Activated T-helper 2 cell treated with anti-CD3 and anti-CD28 coated beads, Interferon-gamma antibody, Interleukin-2, Interleukin-4, amounts not matched to agents 10 μg/mL and 5 μg/mL and 100 μg/mL, durations not matched to agents 14 hours and 24 hours and 36 hours (primary cell): ENCODE measurements at regions not wholly inside any gene's neighbourhood (a gene's known extent, or its start where the extent isn't known, plus 50 kb on each side); places are given as distances from the start of the nearest gene placed in this dataset.

ENCODE experiments used
- DNase-seq: peaks from one replicate; pipeline ENCODE4 v3.0.0; 2021; ENCODE audit warnings: low spot score
- H3K27ac Mint-ChIP-seq: one replicate; pipeline ENCODE4 v1.8.0; 2021; ENCODE audit warnings: mixed read lengths
- H3K27me3 Mint-ChIP-seq: one replicate; pipeline ENCODE4 v1.8.0; 2021; ENCODE audit warnings: low read depth, mixed read lengths
- H3K36me3 Mint-ChIP-seq: one replicate; pipeline ENCODE4 v1.8.0; 2021; ENCODE audit warnings: low read depth, mixed read lengths
- H3K4me1 Mint-ChIP-seq: one replicate; pipeline ENCODE4 v1.8.0; 2021; ENCODE audit warnings: low read depth, mixed read lengths
- H3K4me3 Mint-ChIP-seq: one replicate; pipeline ENCODE4 v1.8.0; 2021; ENCODE audit warnings: low read depth, mild to moderate bottlenecking, moderate library complexity, mixed read lengths
- H3K9me3 Mint-ChIP-seq: one replicate; pipeline ENCODE4 v1.8.0; 2021; ENCODE audit warnings: mixed read lengths
- intact Hi-C: fragments of 100-400 bp; cut with micrococcal nuclease; formaldehyde crosslinking; loops from one replicate; pipeline ENCODE4 v1.15.1; 2023

DNA sequence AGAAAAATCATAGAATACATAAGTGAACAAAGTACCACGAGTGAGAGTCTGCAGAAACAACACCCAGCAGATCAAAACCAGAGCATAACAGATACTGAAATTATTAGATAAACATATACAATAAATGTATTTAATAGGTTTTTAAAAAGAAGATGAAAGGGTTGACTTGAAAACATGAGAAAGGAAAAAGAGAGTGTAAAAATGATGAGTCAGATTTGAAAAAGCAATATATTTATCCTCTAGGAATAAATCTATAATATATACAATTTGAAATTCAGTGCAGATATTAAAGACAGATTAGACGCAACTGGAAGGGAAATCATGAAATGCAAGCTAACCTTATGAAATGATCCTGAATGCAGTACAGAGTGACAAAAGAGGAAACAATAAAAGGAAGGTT lies 170.2 kb upstream of the RUNX1 start:
- H3K4me3 Mint-ChIP-seq = no peak overlapping the region
- H3K36me3 Mint-ChIP-seq = peaks cover 6% of the 10 kb centered on the region
- H3K27ac Mint-ChIP-seq = no peak overlapping the region
- H3K4me1 Mint-ChIP-seq = peaks cover 45% of the 10 kb centered on the region
- intact Hi-C loops = no loop called here
- no peaks in the 10 kb centered on the region for H3K27me3 Mint-ChIP-seq
- H3K9me3 Mint-ChIP-seq = peaks cover 15% of the 10 kb centered on the region
- no peak for DNase-seq

DNA sequence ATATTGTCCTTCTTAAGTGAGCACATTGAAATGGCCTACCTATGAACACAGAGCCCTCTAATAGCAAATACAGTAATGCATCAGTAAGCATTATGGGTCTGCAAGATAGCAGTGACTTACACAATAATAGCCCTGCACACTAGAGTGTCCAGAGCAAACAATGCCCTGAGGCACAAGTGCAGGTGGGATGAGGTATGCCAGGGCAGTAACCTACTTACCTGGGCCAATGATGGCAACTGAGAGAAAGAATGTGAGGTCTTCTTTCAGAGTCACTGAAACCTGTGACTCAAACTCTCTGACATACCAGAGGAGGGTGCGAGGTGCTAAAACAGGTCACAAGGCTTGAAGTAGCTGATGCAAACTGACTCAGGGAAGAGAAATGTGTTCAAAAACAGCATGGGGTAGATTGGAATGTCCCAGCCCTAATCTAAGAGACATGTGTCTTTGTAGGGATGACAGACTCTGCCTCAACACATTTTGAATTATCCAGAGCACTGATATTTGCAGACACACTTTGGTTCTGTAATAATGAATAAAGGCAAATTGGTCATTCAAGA lies 168.5 kb upstream of the RUNX1 start:
- H3K27ac Mint-ChIP-seq = peak overlapping the region; percentile 21
- H3K4me3 Mint-ChIP-seq = no peak overlapping the region
- intact Hi-C loops = no loop called here
- H3K9me3 Mint-ChIP-seq = peaks cover 24% of the 10 kb centered on the region
- H3K4me1 Mint-ChIP-seq = peaks cover 35% of the 10 kb centered on the region
- H3K36me3 Mint-ChIP-seq = peaks cover 10% of the 10 kb centered on the region
- DNase-seq = no peak
- no peaks in the 10 kb centered on the region for H3K27me3 Mint-ChIP-seq

DNA sequence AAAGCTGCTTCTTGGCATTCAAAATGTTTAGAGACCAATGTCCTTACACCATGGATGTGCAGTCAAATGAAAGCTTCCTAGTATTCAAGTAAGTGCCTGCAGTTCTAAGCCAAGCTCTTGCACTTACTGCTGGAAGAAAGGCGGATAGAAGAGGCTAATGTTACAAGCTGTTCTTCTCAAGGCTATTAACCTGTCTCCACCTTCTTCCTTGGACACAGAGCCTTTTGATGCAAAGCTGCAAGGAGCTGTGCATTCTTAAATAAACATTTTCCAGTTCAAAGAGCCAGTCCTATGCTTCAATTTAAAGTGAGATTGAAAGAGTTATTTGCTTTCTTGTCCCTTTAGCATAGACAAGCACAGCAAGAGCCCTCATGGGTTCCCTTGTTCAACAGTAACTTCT lies 167.9 kb upstream of the RUNX1 start:
- H3K36me3 Mint-ChIP-seq = peaks cover 10% of the 10 kb centered on the region
- peaks cover 24% of the 10 kb centered on the region for H3K9me3 Mint-ChIP-seq
- no peak overlapping the region for H3K27ac Mint-ChIP-seq
- no peak for DNase-seq
- intact Hi-C loops = no loop called here
- H3K4me1 Mint-ChIP-seq = peaks cover 31% of the 10 kb centered on the region
- H3K4me3 Mint-ChIP-seq = no peak overlapping the region
- H3K27me3 Mint-ChIP-seq = no peaks in the 10 kb centered on the region

DNA sequence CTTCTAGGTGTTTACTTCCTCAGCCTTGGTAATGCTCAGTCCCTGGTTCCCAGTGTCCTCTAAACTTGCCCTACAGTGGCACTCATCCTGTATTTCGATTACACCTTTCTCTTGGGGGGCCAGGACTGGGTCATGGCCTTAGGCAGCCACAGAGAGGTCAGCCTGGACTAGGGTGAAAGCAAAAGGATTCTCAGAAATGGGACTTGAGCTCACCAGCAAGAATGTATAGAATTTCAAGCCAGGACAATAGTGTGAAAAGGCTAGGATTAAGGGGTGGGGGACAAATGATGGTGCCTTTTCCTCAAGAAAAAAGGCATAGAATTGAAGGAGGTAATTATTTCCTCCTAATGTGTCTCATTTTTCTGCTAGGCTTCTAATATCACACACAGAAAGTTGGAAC lies 166.8 kb upstream of the RUNX1 start:
- intact Hi-C loops = no loop called here
- H3K27ac Mint-ChIP-seq = no peak overlapping the region
- H3K36me3 Mint-ChIP-seq = peaks cover 10% of the 10 kb centered on the region
- peaks cover 25% of the 10 kb centered on the region for H3K9me3 Mint-ChIP-seq
- H3K27me3 Mint-ChIP-seq = no peaks in the 10 kb centered on the region
- DNase-seq = no peak
- H3K4me1 Mint-ChIP-seq = peaks cover 25% of the 10 kb centered on the region
- H3K4me3 Mint-ChIP-seq = no peak overlapping the region

DNA sequence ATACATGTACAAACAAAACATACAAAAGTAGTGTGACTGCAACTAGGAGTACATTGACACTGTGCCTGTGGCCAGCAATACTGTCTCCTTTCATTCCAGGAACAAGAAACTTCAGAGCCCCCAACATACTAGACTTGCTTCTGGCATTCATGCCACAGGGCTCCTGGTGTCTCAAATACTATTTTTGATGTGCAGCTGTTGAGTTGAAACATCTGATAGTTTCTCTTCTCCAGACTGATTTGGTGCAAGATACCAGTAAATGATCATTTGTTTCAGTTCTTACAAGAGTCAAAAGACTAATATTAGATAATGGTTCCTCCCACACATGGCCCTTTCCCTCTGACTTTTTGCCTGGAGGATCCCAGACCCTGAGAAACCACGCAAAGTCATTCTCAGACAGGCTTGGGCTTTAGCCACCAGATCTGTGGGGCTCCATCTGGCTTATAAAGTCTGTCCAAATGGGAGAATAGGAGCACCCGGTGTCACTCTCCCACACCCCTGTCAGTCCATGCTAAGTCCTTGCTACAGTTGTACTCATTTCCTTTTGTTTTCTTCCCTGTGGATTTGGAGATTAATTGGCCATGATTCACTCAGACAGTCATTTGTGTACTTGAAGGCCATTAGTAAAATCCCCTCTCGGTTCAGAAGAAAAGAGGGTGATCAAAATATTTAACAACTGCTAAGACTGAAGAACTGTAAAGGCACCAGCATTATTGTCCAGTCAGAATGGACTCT lies 163.5 kb upstream of the RUNX1 start:
- no peak for DNase-seq
- Mint-ChIP-seq H3K27ac (no peak overlapping the region), H3K4me1 (peaks cover 10% of the 10 kb centered on the region), H3K36me3 (peaks cover 4% of the 10 kb centered on the region), H3K9me3 (peaks cover 27% of the 10 kb centered on the region), H3K27me3 (no peaks in the 10 kb centered on the region), H3K4me3 (no peak overlapping the region)
- intact Hi-C loops = no loop called here

DNA sequence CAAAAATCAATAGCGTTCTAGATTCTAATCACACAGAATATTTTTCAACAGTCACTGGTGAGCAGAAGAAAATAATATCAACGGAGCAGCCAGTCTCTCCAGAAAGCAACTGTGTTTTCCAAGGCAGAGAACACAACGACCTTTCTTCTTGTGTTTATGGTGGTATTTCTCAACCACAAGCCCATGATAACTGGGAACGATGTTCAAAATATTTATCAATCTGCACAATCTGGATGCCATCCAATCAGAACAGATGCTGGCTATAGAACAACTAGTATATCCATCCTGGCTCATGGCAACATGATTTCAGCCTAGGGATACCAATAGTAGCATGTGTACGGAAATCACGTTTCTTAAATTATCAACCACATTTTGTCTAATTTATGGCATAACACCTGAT lies 162.7 kb upstream of the RUNX1 start:
- H3K27ac Mint-ChIP-seq = no peak overlapping the region
- H3K9me3 Mint-ChIP-seq = peaks cover 27% of the 10 kb centered on the region
- peaks cover 4% of the 10 kb centered on the region for H3K36me3 Mint-ChIP-seq
- no peak overlapping the region for H3K4me3 Mint-ChIP-seq
- intact Hi-C loops = no loop called here
- no peak for DNase-seq
- H3K4me1 Mint-ChIP-seq = peaks cover 8% of the 10 kb centered on the region
- H3K27me3 Mint-ChIP-seq = no peaks in the 10 kb centered on the region

DNA sequence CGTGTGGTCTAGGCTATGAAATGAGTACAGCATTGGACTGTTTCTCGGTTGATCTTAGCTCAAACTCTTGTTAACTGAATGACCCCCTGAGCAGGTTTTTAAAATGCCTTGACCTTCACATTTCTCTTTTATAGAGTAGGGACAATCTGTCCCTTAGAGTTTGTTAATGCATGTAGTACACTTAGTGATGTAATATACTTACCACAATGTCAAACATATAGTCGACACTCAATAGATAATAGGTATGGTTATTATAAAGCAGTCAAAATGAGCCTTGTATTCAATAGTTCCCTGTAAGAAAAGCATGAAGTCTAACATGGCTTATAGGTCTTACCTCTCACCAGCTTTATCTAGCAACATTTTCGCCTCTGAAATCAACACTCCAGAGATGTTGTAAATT lies 161.0 kb upstream of the RUNX1 start:
- Mint-ChIP-seq H3K36me3 (peaks cover 4% of the 10 kb centered on the region), H3K9me3 (peaks cover 27% of the 10 kb centered on the region), H3K4me3 (no peak overlapping the region), H3K4me1 (peaks cover 21% of the 10 kb centered on the region), H3K27ac (no peak overlapping the region), H3K27me3 (no peaks in the 10 kb centered on the region)
- no peak for DNase-seq
- intact Hi-C loops = no loop called here

DNA sequence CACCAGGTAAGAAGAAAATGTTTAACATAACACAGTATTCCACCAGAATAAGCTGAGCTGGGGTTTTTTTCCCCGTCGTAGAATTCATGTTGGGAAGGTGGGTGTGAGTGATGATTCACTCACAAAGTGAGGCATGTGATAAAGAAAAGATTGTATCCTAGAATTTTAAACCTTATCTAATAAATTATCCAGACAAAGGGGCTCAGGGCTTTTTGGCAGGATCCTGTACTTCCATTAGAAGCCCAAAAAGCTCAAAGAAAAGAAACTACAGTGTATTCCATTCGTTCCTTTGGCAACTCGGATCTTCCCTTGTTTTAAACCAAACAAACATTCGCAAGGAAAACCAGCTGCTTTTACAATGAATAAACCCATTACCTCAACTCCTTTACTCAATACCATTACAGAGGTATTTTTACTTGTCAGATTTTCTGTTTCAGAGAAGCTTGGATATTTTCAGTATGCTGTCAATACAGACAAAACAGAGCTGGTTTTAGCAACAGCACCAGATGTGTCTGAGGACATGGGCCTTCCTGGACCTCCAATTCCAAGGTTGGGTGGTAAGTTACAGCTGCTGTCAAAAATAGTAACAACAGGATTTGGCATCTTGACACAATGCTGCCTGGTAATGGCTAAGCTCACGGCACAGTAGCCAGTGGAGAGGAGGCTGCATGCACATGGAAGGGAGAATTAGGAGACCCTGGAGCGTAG lies 159.9 kb upstream of the RUNX1 start:
- Mint-ChIP-seq H3K27ac (no peak overlapping the region), H3K4me1 (peaks cover 29% of the 10 kb centered on the region)
- intact Hi-C loops = no loop called here

GRCh38 chr21:35208104-35208503 lies 159.0 kb upstream of the RUNX1 start:
- intact Hi-C loops = no loop called here
- H3K4me3 Mint-ChIP-seq = no peak overlapping the region
- no peak overlapping the region for H3K27ac Mint-ChIP-seq
- peaks cover 37% of the 10 kb centered on the region for H3K4me1 Mint-ChIP-seq
- no peak for DNase-seq
- H3K36me3 Mint-ChIP-seq = no peaks in the 10 kb centered on the region
- H3K9me3 Mint-ChIP-seq = peaks cover 18% of the 10 kb centered on the region
- H3K27me3 Mint-ChIP-seq = no peaks in the 10 kb centered on the region

More for the DNA sequence above, 159.9 kb upstream of the RUNX1 start:
- H3K36me3 Mint-ChIP-seq = peaks cover 4% of the 10 kb centered on the region
- DNase-seq = no peak
- no peaks in the 10 kb centered on the region for H3K27me3 Mint-ChIP-seq
- H3K4me3 Mint-ChIP-seq = no peak overlapping the region
- peaks cover 27% of the 10 kb centered on the region for H3K9me3 Mint-ChIP-seq

- intact Hi-C loops = no loop called here
- H3K4me3 Mint-ChIP-seq = no peak overlapping the region
- H3K27ac Mint-ChIP-seq = no peak overlapping the region
- H3K27me3 Mint-ChIP-seq = no peaks in the 10 kb centered on the region
- peaks cover 18% of the 10 kb centered on the region for H3K9me3 Mint-ChIP-seq
- no peaks in the 10 kb centered on the region for H3K36me3 Mint-ChIP-seq
- no peak for DNase-seq
- peaks cover 39% of the 10 kb centered on the region for H3K4me1 Mint-ChIP-seq
These were observed 158.2 kb upstream of the RUNX1 start for GRCh38 chr21:35207322-35207721.

DNA sequence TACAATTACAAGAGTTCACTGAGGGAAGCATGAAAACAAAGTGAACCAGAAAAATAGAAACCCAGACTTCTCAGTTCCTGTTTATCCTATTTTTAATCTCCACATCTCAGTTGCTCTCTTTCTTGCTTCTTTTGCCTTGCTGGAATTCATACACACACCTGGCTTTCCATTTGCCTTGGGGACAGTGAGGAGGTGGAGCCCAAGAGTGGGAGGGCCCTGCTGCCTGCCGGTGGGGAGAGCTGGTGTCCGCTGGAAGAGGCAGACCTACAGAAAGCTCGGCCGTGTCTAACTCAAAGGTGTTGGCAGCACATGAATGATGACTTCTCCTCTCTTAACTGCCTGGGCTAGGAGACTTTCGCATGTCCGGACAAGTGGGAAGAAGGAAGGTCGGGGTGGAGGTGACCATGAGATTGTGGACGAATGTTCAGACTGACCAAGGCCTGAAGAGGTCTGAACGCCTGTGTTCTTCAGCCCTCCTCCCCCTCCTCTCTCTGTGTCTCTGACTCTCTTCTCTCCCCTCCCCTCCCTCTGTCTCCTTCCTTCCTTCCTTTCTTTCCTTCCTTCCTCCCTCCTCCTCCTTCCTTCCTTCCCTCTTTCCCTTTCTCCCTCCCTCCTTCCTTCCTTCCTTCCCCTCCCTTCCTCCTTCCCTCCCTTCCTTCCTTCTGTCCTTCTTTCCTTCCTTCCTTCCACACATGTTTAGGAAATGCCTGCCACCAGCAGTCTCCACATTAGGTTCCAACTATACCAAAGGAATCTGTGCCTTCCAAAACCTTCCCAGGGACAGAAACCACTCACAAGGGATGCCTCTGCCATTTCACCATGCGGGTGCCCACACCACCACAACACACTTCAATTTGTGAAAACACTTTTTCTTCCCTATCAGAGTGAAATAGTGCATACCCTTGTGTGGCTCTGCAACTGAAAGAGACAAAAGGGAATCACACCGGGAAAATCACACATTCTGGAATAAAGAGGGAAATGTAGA lies 157.3 kb upstream of the RUNX1 start:
- no peak overlapping the region for H3K27ac Mint-ChIP-seq

GRCh38 chr21:35204850-35205541 lies 155.9 kb upstream of the RUNX1 start:
- no peaks in the 10 kb centered on the region for H3K36me3 Mint-ChIP-seq
- H3K4me3 Mint-ChIP-seq = peak overlapping the region; percentile 70
- peak overlapping the region; percentile 83 for H3K27ac Mint-ChIP-seq
- no peaks in the 10 kb centered on the region for H3K27me3 Mint-ChIP-seq
- H3K9me3 Mint-ChIP-seq = peaks cover 9% of the 10 kb centered on the region
- DNase-seq = no peak
- H3K4me1 Mint-ChIP-seq = peaks cover 44% of the 10 kb centered on the region
- intact Hi-C loops = no loop called here

More for the DNA sequence above, 157.3 kb upstream of the RUNX1 start:
- Mint-ChIP-seq H3K36me3 (no peaks in the 10 kb centered on the region), H3K4me3 (no peak overlapping the region), H3K27me3 (no peaks in the 10 kb centered on the region), H3K9me3 (peaks cover 17% of the 10 kb centered on the region), H3K4me1 (peaks cover 41% of the 10 kb centered on the region)
- no peak for DNase-seq
- intact Hi-C loops = no loop called here
